Stimulated activated naive B cell treated with anti-CD40 and anti-IgM and Interleukin-4, amounts not matched to agents 10 μg/mL and 1 μg/mL and 100 μg/mL, for 72 hours (primary cell): ENCODE measurements at regions not wholly inside any gene's neighbourhood (a gene's known extent, or its start where the extent isn't known, plus 50 kb on each side); places are given as distances from the start of the nearest gene placed in this dataset.

Experiments used
- ATAC-seq, 2 donors: fragments of 150-1000 bp; cut with Tn5 transposase; replicated peaks; 2 replicates each; pipeline ENCODE4 v1.10.0; 2021; ENCODE audit warnings: moderate library complexity in 1 of 2
- DNase-seq: peaks from one replicate; pipeline ENCODE4 v3.0.0; 2021
- H3K27ac Mint-ChIP-seq: one replicate; pipeline ENCODE4 v1.8.0; 2022; ENCODE audit warnings: mild to moderate bottlenecking, mixed read lengths
- H3K27me3 Mint-ChIP-seq, 2 donors: one replicate each; pipeline ENCODE4 v1.8.0; 2022; ENCODE audit warnings: mixed read lengths in 2 of 2
- H3K36me3 Mint-ChIP-seq, 2 donors: one replicate each; pipeline ENCODE4 v1.8.0; 2022; ENCODE audit warnings: mixed read lengths in 2 of 2, mild to moderate bottlenecking in 1 of 2
- H3K4me1 Mint-ChIP-seq, 2 donors: one replicate each; pipeline ENCODE4 v1.8.0; 2022; ENCODE audit warnings: mixed read lengths in 2 of 2, mild to moderate bottlenecking in 1 of 2
- H3K4me3 Mint-ChIP-seq, 2 donors: one replicate each; pipeline ENCODE4 v1.8.0; 2022; ENCODE audit warnings: mild to moderate bottlenecking in 2 of 2, mixed read lengths in 2 of 2, moderate library complexity in 1 of 2
- H3K9me3 Mint-ChIP-seq, 2 donors: one replicate each; pipeline ENCODE4 v1.8.0; 2022; ENCODE audit warnings: mixed read lengths in 2 of 2, mild to moderate bottlenecking in 1 of 2

DNA sequence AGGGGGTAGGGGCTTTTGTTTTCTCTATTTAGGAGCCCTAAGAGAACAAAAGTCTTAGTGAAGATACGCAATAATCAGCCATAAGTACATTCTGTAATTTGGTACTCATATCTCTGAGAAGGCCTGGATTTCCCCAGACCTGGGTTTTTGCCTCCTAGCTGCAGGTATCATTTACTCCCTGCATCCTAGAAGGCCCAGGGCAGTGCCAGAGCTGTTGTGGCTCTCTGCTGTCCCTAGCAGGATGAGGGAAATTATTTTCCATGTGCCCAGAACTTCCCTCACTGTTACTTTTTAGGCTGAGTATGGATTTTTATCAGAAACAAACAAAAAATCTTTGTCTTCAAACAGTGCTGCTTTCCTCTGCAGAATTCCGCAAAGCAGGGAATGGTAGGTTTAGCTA is 192.5 kb upstream of the SYT1 start:
- Mint-ChIP-seq H3K4me3 (no peak overlapping the region), H3K4me1 (no peaks in the 10 kb centered on the region), H3K27me3 (no peaks in the 10 kb centered on the region), H3K9me3 (no peaks in the 10 kb centered on the region), H3K36me3 (no peaks in the 10 kb centered on the region), H3K27ac (no peak overlapping the region)
- no peak for DNase-seq
- no peak for ATAC-seq

DNA sequence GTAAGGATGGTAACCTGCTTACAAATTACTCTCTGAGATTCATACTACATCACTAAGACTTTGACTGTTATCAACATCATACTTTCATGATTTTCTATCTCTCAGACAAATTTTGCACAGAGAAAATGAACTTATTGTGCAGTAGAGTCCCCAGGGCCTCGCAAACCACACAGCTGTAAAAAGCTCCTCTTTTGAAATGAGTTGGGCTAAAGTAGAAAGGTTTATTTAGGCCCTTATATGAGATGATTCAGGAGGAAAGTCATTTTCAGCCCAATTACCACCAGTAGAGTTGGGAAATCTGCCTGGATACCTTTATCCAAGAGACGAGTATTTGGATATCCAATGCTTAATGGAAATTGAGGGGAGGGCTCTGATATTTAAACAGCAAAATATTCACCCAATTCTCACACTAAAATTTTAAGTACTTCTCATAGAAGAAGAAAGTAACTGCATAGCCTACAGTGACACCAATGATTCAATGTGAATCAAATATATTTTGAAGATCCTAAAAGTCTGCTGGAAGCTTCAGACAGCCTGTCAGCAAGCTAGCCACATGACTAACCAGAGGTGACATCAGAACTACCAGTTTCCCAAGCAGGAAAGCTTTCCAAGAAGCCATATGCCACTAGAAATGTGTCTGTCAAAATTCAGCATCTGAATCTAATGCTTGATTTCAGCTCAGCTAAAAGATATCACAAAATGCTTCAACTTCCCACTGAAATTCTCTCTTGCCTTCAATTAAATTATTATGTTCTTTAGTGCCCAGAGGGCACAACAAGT is 190.1 kb upstream of the SYT1 start:
- ATAC-seq (no peak), DNase-seq (no peak)
- Mint-ChIP-seq H3K9me3 (no peaks in the 10 kb centered on the region), H3K27me3 (no peaks in the 10 kb centered on the region), H3K4me1 (no peaks in the 10 kb centered on the region), H3K27ac (no peak overlapping the region), H3K4me3 (no peak overlapping the region), H3K36me3 (no peaks in the 10 kb centered on the region)

DNA sequence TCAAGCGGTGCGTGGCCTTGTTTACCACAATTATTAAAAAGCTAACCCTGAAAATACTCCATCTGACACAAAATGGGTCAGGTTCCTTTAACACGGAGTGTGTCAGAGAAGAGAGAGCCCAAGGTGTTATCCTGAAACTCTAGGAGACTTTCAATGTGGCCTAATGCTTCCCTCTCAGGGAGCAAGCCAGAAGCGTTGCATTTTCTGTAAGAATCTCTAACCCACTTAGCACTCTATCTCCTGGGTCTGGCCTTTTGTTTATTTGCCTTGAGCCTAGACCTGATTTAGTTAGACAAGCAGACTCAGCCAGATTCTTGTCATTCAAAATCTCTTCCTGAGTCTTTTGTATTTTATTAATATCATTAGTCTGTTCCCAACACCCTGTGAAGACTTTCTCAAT is 184.0 kb upstream of the SYT1 start:
- DNase-seq (no peak), ATAC-seq (no peak)
- Mint-ChIP-seq H3K9me3 (no peaks in the 10 kb centered on the region), H3K4me3 (no peak overlapping the region), H3K4me1 (no peaks in the 10 kb centered on the region), H3K27me3 (no peaks in the 10 kb centered on the region), H3K27ac (no peak overlapping the region), H3K36me3 (no peaks in the 10 kb centered on the region)

DNA sequence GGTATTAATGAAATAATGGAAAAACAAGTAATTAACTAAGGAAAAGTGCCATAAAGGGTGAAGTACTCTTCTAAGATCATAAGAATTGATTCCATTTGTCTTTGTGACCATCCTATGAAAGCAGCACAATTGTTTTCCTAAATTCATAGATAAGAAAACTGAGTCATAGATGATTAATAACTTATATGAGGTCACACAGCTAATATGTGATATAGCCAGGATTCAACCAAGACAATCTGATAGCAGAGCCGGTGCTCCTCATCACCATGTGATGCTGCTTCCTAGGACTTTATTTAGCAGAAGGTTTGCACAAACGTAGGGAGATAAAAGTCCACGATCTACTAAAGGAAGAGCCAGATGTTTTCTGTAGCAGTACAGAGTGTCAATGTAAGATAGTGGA is 181.5 kb upstream of the SYT1 start:
- Mint-ChIP-seq H3K9me3 (no peaks in the 10 kb centered on the region), H3K27ac (no peak overlapping the region), H3K4me3 (no peak overlapping the region), H3K27me3 (no peaks in the 10 kb centered on the region), H3K36me3 (no peaks in the 10 kb centered on the region), H3K4me1 (no peaks in the 10 kb centered on the region)
- DNase-seq = no peak
- no peak for ATAC-seq

DNA sequence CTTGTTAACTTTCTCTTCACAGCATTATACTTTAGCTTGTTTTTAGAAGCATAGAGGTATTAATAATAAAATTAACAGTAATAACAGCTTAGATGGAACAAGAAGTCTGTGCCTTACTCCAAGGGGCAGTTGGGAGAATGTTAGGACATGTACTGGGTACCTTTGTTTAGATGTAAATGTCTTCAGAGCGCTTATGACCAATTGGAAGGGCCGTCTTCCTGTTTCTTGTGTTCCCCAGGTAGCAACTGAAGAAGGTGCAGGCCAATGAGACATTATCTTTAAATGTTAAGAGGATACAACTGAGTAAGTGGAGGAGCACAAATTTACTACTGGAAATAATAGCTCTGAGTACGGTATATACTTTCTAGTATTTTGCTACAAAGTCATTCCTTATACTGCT is 180.9 kb upstream of the SYT1 start:
- Mint-ChIP-seq H3K27ac (no peak overlapping the region), H3K9me3 (no peaks in the 10 kb centered on the region), H3K4me1 (no peaks in the 10 kb centered on the region), H3K4me3 (no peak overlapping the region), H3K27me3 (no peaks in the 10 kb centered on the region), H3K36me3 (no peaks in the 10 kb centered on the region)
- ATAC-seq (no peak), DNase-seq (no peak)

DNA sequence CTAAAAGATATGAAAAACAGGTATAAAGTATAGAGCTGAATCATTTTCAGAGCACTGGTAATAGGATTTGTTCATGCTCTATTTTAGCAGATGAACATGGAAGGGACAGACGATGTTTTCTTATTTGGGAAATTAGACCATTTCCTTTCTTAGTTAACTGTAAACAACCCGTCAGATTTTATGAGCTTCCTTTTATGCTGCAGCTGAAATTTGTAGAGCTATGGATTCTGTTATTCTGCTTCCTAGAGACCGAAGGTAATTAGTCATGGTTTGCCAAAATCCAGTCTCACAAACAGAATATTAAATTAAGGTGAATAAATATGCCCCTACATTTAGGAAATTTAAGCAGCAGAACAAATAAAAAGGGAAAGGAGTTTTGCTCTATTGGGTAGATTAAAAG is 180.2 kb upstream of the SYT1 start:
- H3K4me1 Mint-ChIP-seq = no peaks in the 10 kb centered on the region
- H3K4me3 Mint-ChIP-seq = no peak overlapping the region
- H3K27ac Mint-ChIP-seq = no peak overlapping the region
- H3K27me3 Mint-ChIP-seq = no peaks in the 10 kb centered on the region
- DNase-seq = no peak
- ATAC-seq = no peak
- H3K9me3 Mint-ChIP-seq = no peaks in the 10 kb centered on the region
- H3K36me3 Mint-ChIP-seq = no peaks in the 10 kb centered on the region

DNA sequence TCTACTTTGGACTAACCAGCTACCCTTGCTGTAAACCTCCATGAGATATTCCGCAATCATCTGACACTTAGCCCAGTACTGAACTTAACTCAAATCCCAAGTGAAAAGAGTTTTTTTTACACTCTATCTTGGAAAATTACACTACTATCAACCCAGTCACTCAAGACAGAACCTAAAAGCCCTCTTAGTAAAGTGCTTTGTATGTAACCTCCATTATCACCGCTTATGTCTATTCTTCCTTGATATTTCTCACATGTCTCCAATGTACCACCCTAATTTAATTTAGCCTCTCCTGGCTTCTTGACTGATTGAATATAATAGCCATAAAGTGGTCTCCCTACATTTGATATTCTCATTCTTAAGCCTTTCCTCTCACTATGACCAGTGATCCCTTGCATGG is 168.8 kb upstream of the SYT1 start:
- Mint-ChIP-seq H3K36me3 (no peaks in the 10 kb centered on the region), H3K9me3 (no peaks in the 10 kb centered on the region), H3K27me3 (no peaks in the 10 kb centered on the region), H3K4me3 (no peak overlapping the region), H3K4me1 (no peaks in the 10 kb centered on the region), H3K27ac (no peak overlapping the region)
- ATAC-seq = no peak
- DNase-seq = no peak

DNA sequence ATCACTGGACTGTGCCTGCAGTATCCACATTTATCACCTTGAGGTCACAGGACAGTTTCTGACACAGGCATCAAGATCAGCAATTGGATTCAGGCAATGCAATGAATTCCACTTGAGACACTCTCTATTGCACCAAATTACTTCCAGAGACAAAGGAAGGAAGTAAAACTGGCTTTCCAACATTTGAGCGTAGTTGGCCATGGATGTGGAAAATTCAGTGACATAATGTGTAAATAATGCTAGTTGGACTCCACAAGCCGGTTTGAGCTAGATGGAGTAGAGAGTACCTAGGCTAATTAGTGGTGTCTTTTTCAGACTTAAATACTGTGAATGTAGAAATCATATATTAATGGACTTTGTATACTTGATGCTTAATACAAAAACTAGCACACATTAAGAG is 168.3 kb upstream of the SYT1 start:
- Mint-ChIP-seq H3K4me3 (no peak overlapping the region), H3K9me3 (no peaks in the 10 kb centered on the region), H3K27ac (no peak overlapping the region), H3K4me1 (no peaks in the 10 kb centered on the region), H3K36me3 (no peaks in the 10 kb centered on the region), H3K27me3 (no peaks in the 10 kb centered on the region)
- ATAC-seq (no peak), DNase-seq (no peak)

DNA sequence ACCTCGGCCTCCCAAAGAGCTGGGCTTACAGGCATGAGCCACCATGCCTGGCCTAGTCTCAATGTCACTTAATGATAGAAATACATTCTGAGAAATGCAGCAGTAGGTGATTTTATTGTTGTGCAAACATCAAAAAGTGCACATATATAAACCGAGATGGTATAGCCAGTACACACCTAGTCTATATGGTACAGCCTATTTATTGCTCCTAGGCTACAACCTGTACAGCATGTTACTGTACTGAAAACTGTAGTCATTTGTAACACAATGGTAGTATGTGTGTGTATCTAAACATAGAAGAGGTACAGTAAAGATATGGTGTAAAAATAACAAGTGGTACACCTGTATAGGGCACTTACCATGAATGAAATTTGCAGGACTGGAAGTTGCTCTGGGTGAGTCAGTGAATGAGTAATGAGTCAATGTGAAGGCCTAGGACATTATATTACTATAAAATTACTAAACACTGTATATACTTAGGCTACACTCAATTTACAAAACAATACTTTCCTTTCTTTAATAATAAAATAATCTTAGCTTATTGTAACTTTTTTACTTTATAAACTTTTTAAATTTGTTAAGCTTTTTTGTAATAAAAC is 166.7 kb upstream of the SYT1 start:
- Mint-ChIP-seq H3K4me1 (no peaks in the 10 kb centered on the region), H3K27me3 (no peaks in the 10 kb centered on the region), H3K9me3 (no peaks in the 10 kb centered on the region), H3K36me3 (no peaks in the 10 kb centered on the region), H3K4me3 (no peak overlapping the region), H3K27ac (no peak overlapping the region)
- ATAC-seq (no peak), DNase-seq (no peak)

DNA sequence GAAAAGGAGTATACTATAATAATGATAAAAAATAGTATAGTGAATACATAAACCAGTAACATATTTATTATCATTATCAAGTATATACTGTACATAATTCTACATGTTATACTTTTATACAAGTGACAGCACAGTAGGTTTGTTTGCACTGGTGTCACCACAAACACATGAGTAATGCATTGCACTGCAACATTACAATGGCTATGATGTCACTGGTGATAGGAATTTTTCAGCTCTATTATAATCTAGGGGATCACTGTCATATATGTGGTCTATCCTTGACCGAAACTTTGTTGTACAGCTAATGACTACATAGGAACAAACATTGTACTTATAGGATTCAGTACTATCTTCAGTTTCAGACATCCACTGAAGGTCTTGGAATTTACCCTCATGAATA is 165.8 kb upstream of the SYT1 start:
- H3K9me3 Mint-ChIP-seq = no peaks in the 10 kb centered on the region
- no peak overlapping the region for H3K27ac Mint-ChIP-seq
- H3K36me3 Mint-ChIP-seq = no peaks in the 10 kb centered on the region
- ATAC-seq (no peak), DNase-seq (no peak)
- H3K27me3 Mint-ChIP-seq = no peaks in the 10 kb centered on the region
- H3K4me1 Mint-ChIP-seq = no peaks in the 10 kb centered on the region
- no peak overlapping the region for H3K4me3 Mint-ChIP-seq

DNA sequence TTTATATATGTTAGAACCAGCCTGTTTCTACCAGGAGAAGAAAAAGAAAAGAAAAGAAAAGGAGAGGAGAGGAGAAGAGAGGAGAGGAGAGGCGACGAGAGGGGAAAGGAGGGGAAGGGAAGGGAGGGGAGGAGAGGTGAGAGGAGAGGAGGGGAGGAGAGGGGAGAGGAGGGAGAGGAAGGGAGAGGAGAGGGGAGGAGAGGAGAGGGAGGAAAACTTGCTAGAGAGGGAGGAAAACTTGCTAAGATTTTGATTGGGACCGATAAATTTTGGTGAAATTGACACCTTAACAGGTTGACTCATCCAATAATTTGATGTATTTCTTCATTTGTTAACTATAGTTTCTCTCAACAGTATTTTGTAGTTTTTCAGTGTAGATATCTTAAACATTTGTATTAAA is 164.0 kb upstream of the SYT1 start:
- H3K4me1 Mint-ChIP-seq = no peaks in the 10 kb centered on the region
- H3K9me3 Mint-ChIP-seq = no peaks in the 10 kb centered on the region
- H3K36me3 Mint-ChIP-seq = no peaks in the 10 kb centered on the region
- H3K27ac Mint-ChIP-seq = no peak overlapping the region
- H3K27me3 Mint-ChIP-seq = no peaks in the 10 kb centered on the region
- H3K4me3 Mint-ChIP-seq = no peak overlapping the region
- no peak for ATAC-seq
- no peak for DNase-seq

DNA sequence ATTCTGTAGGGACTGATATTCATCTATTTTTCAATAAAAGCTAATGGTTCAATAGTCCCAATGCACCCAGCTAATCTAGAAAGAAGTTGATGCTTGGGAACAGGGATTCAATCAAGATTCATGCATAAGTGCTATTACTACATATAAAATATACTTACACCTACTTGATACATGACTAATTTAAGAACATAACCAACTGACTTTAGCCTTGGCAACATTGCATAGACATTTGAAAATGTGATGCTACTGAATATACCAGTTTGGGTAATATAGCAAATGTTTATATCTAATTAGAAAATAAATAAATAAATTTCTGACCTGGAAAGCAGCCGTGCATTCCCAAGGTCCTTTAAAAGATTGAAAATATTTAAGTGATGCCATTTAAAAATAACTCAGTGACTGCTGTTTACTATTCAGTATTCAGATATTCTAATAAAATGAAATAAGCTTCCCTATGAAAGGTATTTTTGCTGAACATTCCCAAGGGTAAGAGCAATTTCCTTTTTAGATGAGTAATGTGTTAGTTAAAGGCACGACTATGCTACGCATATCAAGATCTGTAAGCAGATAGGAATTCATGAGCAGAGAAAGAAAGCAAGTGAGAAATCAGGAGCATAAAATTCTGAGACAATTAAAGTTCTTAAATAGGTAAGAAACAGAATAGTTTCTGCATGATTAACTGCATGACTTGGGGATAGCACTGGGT is 160.6 kb upstream of the SYT1 start:
- H3K36me3 Mint-ChIP-seq = no peaks in the 10 kb centered on the region
- H3K4me3 Mint-ChIP-seq = no peak overlapping the region
- H3K4me1 Mint-ChIP-seq = no peaks in the 10 kb centered on the region
- DNase-seq = no peak
- no peak for ATAC-seq
- H3K27me3 Mint-ChIP-seq = no peaks in the 10 kb centered on the region
- no peak overlapping the region for H3K27ac Mint-ChIP-seq
- H3K9me3 Mint-ChIP-seq = no peaks in the 10 kb centered on the region

DNA sequence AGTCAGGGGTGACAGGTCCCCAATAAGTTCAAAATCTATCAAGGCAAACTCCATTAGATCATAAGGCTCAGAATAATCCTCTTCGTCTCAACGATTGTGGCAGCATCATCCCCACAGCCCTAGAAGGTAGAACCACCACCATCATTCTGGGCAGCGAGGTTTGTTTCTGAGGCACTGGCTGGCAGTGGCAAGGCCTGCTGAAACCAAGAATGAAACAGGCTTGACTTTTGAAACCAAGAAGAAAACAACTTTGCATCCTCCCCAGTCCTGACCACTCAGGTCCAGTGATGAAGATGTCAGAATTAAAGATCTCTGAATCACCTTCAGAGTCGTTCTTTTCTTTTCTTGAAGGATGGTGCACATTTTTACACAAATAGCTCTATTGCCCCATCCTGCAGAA is 152.6 kb upstream of the SYT1 start:
- H3K36me3 Mint-ChIP-seq = no peaks in the 10 kb centered on the region
- H3K27me3 Mint-ChIP-seq = no peaks in the 10 kb centered on the region
- DNase-seq (no peak), ATAC-seq (no peak)
- no peaks in the 10 kb centered on the region for H3K4me1 Mint-ChIP-seq
- H3K9me3 Mint-ChIP-seq = no peaks in the 10 kb centered on the region
- H3K4me3 Mint-ChIP-seq = no peak overlapping the region
- H3K27ac Mint-ChIP-seq = no peak overlapping the region

DNA sequence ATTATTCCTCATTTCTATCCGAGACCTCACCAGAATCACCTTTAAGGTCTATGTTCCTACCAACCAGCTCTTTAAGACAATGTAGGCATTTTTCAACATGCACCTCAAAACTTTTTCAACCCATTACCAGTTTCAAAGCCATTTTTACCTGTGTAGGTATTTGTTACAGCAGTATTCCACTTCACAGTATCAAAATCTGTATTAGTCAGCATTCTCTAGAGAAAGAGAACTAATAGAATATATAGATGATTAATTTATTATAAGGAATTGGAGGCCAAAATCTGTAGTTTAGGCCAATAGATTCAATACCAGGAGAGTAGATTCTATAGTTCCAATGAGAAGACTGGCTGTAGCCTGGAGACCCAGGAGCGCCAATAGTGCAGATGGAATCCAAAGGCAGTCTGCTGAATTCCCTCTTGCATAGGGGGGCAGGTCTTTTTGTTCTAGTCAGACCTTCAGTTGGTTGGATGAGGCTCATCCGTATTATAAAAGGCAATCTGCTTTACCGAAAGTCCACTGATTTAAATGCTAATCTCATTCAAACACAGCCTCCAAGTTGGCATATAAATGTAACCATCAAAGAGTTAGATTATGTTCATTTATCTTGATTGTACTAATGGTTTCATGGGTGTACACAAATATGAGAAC is 151.6 kb upstream of the SYT1 start:
- Mint-ChIP-seq H3K36me3 (no peaks in the 10 kb centered on the region), H3K27ac (no peak overlapping the region), H3K4me1 (no peaks in the 10 kb centered on the region), H3K9me3 (no peaks in the 10 kb centered on the region), H3K27me3 (no peaks in the 10 kb centered on the region), H3K4me3 (no peak overlapping the region)
- no peak for DNase-seq
- no peak for ATAC-seq

DNA sequence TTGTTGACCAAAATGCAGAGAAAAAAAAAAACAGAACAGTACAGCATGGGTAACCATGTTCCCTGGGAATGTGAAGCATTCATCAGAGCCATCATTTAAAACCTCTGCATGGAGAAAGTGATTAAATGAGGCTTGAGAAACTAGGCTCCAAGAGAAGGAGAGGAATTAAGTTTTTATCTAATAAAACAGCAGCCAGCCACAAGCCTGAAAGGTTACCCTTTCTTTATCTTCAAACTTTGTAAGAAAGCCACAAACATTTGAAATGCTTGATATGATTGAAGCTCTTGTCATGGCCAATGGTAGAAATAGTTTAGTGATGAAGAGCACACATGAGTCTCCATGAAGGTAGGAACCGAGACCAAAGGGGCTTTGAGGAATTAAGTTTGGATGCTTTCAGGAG is 144.9 kb upstream of the SYT1 start:
- ATAC-seq = no peak
- H3K36me3 Mint-ChIP-seq = no peaks in the 10 kb centered on the region

More for the DNA sequence above, 144.9 kb upstream of the SYT1 start:
- H3K27me3 Mint-ChIP-seq = no peaks in the 10 kb centered on the region
- H3K27ac Mint-ChIP-seq = no peak overlapping the region
- H3K9me3 Mint-ChIP-seq = no peaks in the 10 kb centered on the region
- H3K4me1 Mint-ChIP-seq = peaks cover 0 to 2% of the 10 kb centered on the region in 2 donors
- DNase-seq = no peak
- no peak overlapping the region for H3K4me3 Mint-ChIP-seq
